COLO668 (cell line): ENCODE measurements at regions not wholly inside any gene's neighbourhood (a gene's known extent, or its start where the extent isn't known, plus 50 kb on each side); places are given as distances from the start of the nearest gene placed in this dataset.
"Not testable (repeated sequence)": the region's sequence is repeated elsewhere in the genome, so short reads cannot be mapped to it uniquely, and the experiment has no call there.

Source experiments
- DNase-seq: peaks from one replicate; lab custom pipeline; 2025; ENCODE audit not compliant: unreplicated experiment; lab: John Stamatoyannopoulos, UW

DNA sequence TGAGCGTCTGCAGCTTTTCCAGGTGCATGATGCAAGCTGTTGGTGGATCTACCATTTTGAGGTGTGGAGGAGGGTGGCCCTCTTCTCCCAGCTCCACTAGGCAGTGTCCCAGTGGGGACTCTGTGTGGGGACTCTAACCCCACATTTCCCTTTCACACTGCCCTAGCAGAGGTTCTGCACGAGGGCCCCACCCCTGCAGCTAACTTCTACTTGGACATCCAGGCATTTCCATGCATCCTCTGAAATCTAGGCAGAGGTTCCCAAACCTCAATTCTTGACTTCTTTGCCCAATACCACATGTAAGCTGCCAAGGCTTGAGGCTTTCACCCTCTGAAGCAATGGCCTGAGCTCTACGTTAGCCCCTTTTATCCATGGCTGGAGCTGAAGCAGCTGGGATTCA lies 61.4 kb upstream of the HGFAC start:
- not testable (repeated sequence) for DNase-seq

GRCh38 chr4:3381208-3381607 lies 60.6 kb upstream of the HGFAC start:
- DNase-seq: not testable (repeated sequence)

- no peak for DNase-seq
Measured at GRCh38 chr4:3382251-3382650, 59.5 kb upstream of the HGFAC start.

DNA sequence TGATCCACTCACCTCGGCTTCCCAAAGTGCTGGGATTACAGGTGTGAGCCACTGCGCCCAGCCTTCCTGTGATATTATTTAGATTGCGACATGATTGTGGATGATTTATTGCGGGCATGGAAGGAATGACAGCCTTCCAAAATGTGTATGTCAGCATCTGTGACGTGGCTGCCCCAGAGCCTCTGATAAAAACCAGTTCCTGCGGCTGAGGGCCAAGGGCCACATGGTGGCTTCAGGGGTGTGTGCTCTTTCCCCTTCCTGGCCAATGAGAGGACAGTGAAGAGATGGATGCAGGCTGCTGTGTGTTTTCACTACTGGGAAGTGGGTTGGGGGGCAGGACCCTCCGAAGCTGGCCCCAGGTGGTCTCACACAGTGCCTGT lies 57.4 kb upstream of the HGFAC start:
- DNase-seq: no peak

- DNase-seq: no peak
Measured at GRCh38 chr4:3384771-3385710, 56.7 kb upstream of the HGFAC start.

DNA sequence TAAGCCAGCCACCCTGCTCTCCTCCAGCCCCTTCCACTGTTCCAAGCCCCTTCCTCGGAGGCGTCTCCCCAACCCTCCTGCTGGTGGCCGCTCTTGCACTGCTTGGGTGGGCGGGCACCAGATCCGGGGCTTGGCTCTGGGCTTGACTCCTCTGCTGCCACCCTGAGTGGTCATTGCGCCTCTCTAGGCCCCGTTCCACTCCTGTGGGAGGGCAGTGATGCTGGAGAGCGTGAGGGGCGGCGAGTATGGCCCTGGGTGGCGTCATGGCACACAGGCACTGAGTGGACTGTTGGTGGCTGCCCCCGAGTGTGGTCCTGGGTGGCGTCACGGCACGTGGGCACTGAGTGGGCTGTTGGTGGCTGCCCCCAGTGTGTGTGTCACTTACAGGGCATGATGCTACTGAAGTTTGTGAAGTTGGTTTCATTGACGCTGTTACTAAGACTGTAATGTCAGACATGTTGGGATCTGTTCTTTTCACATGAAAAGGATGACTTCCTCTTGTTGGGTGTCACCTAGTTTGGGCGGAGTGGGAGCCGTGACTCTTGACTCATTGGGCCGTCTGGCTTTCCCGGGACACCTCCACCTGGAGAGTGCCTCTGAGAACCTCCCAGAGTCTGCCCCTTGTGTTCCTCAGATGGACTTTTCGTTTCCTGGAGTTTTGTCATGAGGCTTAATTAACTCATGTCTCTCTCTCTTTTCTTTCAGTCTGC lies 55.9 kb upstream of the HGFAC start:
- DNase-seq: no peak

DNA sequence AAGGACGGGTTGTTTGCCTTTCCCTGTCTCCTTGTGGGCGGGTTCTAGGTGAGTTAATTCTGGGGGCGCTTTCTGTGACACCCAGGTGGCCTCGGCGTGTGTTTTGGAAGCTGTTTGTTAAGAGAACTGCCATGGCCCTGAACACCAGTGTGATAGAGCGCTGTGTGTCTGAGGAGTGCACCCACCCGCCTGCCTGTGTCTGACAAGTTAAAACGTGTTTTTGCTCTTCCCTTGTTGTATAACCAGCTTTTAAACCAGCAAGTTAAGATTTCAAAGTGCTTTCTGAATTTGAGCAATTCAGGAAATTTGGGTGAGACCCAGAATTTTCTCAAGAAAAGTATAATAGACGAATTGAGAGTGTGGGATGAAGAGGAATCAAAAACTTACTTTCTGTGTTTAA lies 55.2 kb upstream of the HGFAC start:
- DNase-seq: no peak

DNA sequence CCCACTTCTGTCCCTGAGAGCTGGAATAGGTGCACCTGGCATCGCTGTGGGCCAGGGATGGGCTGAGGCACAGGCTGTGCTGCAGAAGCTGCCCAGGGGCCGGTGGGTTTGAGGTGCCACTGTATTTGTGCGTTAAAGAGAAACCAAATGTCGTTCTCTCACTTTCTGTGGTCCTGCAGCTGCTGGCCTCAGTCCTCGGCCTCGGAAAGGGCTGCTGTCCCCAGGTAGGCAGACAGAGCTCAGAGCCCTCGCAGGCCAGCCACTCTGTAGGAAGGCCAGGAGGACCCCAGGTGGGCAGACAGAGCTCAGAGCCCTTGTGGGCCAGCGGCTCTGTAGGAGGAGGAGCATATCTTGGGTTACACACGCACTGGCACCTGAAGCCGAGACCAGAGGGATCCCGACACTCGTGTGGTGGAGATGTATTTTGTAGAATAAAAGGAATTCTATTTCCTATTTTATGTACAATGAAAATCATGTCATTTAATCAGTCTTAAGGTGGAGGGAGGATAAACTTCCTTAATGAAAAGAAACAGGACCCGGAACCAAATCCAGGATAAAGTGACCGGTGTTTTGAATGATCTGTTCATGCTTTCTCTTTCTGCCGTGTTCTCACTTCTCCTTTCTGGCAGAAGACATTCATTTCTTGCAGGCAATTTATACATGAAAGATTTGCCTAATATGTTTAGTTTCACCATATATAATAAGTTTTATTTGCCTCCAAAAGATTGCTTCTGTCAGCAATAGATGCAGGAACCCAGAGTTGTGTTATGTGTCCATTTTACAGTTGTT lies 54.4 kb upstream of the HGFAC start:
- no peak for DNase-seq

DNA sequence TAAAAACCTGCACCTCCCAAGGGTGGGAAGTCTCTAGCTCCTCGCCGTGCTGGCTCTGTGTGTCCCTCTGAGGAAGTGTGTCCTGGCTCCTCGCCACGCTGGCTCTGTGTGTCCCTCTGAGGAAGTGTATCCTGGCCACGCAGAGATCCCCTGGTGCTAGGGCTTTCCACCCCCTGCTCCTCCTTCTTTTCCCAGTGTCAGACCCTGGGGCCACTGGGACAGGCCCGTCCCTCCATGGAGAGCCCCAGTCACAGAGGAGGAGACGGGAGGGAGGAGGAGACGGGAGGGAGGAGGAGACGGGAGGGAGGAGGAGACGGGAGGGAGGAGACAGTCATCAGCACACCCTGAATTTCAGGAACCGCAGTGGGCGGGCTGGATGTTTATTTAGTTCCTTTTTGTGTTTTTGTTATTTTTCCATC lies 53.8 kb upstream of the HGFAC start:
- DNase-seq: no peak

DNA sequence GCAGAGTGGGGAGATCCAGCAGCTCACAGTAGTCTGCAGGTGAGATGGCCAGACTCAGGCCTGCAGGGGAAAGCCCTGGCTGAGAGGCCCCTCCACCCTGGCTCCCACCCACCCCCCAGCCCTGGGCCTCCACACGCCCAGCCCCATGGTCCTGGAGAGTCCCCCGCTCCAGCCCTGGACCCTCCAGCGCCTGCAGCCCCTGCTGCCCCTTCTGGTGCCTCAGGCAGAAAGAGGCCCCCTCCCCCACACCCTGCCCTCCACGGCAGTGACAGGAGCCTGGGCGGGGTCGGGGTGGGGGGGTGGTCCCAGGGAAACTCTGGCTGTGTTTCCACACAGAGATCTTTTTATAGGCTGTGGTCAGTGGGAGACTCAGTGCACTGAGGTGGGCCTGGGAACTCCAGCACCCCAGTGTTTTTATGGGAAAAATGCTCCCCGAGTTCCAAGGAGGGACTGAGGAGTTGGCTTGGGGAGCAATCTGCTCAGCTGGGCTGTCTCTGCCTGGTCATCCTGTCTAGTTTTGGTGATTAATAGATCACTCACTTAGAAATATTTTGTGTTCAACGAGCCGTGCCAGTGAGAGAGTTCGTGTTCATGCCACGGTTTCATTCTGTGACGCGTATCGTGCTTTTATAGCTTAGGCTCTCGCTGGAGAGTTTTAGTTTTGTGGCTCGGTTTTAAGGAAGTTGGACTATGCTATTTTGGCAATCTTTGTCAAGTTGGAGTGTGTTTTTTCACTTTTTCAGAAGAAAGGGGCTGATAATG lies 53.1 kb upstream of the HGFAC start:
- no peak for DNase-seq

DNA sequence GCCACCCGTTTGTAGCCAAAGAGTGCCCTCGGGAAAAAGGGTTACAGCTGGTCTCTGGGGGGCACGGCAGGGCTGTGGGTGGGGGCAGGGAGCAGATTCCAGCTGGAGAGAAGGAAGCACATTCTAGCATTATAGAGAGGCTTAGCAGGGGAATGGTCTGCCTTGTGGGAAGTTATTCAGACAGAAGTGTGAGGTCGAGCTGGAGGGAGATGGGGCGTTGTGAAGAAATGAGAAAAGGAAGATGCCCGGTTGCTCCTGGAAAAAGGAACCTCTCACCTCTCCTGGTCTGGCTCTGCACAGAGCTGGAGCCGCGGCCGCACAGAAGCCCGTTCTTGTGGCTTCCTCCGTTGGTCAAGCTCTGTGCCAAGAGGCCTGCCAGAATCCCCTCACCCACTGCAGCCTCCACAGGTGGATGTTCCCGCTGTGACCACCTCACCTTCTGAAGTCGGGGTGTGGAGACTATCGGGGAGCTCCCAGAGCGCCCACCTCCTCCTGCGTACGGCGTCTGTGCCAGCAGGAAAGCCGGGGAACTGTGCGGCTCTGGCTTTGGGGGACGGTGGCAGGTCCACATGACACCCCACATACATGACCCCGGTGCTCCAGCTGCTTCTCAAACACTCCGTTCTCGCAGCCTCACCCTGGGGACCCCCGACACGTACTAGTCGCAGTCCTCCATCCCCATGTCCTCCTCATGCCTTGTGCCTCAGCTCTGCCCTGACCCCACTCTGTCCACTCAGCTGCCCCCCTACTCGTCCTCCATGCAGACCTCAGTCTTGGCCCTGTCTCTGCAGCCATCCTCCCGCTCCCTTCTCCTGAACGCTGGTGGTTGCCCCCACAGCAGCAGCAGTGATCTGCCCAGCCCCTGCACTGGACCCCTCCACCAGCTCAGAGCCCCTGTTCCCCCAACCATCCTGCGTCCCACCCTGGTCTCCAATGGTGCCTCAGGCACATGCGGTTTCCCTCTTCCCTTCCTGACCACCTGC lies 52.2 kb upstream of the HGFAC start:
- no peak for DNase-seq

DNA sequence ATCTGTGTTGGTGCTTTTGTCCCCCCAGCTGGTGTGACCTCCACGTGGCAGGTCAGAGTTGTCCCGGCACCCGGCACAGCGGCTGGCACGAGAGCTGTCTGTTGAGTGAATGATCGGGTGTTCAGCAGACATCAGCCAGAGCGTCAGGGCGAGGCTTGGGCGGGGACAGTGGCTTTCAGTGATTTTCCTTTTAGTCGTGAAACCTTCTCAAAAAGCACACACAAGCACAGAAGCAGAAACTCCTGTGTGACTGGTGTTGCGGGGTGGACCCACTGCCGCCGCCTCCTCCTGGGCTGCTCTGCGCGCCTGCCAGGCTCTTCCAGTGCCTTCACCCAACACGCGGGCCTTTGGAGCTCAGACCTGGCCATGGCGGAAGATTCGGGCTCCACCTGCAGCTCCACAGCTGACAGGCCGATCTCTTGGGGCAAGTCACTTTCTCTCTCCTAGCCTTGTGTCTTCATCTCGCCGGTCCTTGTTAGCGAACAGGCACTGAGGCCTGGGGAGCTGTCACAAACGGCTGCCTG lies 51.4 kb upstream of the HGFAC start:
- no peak for DNase-seq

GRCh38 chr4:3391422-3391821 lies 50.3 kb upstream of the HGFAC start:
- no peak for DNase-seq
